ENCODE measurements at regions not wholly inside any gene's neighbourhood (a gene's known extent, or its start where the extent isn't known, plus 50 kb on each side); places are given as distances from the start of the nearest gene placed in this dataset.

DNA sequence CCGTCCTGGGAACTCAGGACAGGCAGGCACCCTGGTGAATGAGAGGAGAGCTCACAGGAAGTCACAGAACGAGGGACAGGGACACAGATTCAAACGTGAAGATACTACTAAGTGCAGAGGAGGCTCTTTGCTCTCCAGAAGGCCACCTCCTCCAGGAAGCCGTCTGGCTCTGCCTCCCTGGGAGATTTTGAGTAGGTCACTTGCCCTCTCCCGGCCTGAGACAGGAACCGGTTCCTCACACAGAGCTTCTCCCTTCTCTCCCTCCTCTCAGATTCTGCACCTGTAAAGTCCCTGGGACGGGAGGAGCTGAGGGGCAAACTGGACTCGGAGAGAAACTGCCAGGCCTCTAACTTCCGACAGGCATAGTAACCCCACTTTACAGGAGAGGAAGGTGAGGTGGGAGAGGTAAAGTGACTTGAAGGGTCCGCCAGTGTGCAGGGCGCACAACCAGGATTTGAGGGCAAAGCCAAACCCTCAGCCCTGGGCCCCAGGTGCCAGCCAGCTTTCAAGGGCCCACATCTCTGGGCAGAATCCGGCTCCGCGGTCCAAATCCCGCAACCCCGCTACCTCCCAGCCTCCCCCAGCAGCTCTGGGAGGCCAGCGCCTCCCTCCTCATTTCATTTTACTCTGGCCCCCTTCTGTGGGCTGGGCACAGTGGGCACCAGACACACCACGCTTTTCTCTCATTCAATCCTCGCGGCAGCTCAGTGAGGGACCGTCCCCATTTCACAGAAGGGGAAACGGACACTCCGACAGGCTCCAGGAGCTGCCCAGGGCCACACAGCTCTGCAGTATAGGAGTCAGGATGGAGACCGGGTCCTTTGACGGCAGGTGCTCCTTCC lies 150.2 kb downstream of the SMAD6 start:
- TF ChIP-seq, protein P1, sequence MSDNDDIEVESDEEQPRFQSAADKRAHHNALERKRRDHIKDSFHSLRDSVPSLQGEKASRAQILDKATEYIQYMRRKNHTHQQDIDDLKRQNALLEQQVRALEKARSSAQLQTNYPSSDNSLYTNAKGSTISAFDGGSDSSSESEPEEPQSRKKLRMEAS (IDR thresholded peaks at IDR 0.05) = no peak
- TF ChIP-seq GABPA (IDR thresholded peaks at IDR 0.05; ENCODE audit: borderline replicate concordance, insufficient read depth, low read length) (no peak), CBX5 (IDR thresholded peaks at IDR 0.05; ENCODE audit: low read depth, low read length) (no peak), BACH1 (IDR thresholded peaks at IDR 0.05; ENCODE audit: low read length) (no peak)
- TF ChIP-seq, protein P2, sequence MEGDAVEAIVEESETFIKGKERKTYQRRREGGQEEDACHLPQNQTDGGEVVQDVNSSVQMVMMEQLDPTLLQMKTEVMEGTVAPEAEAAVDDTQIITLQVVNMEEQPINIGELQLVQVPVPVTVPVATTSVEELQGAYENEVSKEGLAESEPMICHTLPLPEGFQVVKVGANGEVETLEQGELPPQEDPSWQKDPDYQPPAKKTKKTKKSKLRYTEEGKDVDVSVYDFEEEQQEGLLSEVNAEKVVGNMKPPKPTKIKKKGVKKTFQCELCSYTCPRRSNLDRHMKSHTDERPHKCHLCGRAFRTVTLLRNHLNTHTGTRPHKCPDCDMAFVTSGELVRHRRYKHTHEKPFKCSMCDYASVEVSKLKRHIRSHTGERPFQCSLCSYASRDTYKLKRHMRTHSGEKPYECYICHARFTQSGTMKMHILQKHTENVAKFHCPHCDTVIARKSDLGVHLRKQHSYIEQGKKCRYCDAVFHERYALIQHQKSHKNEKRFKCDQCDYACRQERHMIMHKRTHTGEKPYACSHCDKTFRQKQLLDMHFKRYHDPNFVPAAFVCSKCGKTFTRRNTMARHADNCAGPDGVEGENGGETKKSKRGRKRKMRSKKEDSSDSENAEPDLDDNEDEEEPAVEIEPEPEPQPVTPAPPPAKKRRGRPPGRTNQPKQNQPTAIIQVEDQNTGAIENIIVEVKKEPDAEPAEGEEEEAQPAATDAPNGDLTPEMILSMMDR (IDR thresholded peaks at IDR 0.05; ENCODE audit: control extremely low read depth in 1 of 3, insufficient read depth in 1 of 3, low read depth in 1 of 3, low read length in 3 of 3) = no peak
